ENCODE measurements at regions not wholly inside any gene's neighbourhood (a gene's known extent, or its start where the extent isn't known, plus 50 kb on each side); places are given as distances from the start of the nearest gene placed in this dataset.

DNA sequence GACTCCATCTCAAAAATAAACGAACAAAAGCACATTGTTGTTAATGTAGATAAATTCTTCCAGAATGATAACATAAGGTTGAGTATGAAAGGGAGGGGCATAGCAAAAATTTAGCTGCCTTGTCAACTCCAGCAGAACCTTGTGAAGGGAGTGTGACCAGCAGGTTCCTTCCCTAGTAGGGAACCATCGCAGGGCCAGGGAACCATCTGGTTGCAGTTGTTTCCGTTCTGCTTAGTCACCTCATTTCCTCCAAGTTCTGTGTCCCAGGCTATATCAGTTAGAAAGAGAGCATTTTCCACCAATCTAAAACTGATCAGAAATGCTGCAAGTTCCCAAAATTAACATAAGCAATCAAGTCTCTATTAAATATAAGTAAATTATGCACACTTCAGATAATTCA is 126.7 kb upstream of the BLID start:
- no peaks in the 10 kb centered on the region for H3K27me3 Mint-ChIP-seq (ENCODE audit: low read depth)
- H3K27ac Mint-ChIP-seq = no peak overlapping the region
- peaks cover 0 to 3% of the 10 kb centered on the region in 2 donors for H3K9me3 Mint-ChIP-seq
- no peak overlapping the region for H3K4me3 Mint-ChIP-seq
- H3K36me3 Mint-ChIP-seq (ENCODE audit: insufficient read depth in 2 of 2) = no peaks in the 10 kb centered on the region
- ATAC-seq (replicated peaks in 1 of 2) = no peak
- DNase-seq = no peak
- H3K4me1 Mint-ChIP-seq (ENCODE audit: low read depth) = no peaks in the 10 kb centered on the region

DNA sequence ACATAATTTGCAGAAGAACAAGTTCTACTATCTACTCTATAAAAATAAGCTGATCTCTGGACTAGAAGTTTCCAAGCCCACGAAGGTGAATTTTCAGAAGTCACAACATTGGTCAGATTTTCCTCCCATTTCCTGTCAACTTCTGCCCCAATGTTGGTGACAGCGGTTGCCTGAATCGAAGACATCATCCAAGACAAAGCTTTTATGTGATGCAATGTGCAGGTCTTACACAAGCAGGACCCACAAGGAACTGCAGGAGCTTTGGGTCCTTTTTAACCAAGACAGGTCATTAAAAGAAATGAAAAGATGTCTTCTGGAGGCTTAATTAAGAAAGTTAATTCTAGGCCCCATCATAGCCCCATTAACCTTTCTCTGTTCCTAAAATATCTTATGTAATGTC is 125.6 kb upstream of the BLID start:
- DNase-seq (no peak), ATAC-seq (replicated peaks in 1 of 2) (no peak)
- no peak overlapping the region for H3K4me3 Mint-ChIP-seq

DNA sequence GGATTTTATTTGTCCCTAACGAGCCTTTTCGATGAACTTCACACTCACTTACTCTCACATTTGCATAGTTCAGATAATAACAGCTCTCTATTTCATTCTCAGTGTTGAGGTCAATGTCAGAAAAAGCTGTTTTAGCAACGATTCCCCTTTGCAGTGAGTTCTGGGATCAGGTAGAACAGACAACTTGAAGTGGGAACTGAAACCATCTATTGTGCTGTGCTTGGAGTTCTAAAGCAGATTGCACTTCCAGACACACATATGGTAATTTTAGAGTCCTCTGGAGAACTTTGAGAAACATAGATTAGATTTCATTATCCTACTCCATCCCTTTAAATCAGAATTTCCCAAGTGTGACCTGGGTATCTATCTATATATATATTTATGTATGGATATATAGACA is 124.6 kb upstream of the BLID start:
- no peaks in the 10 kb centered on the region for H3K36me3 Mint-ChIP-seq (ENCODE audit: insufficient read depth in 2 of 2)
- no peaks in the 10 kb centered on the region for H3K4me1 Mint-ChIP-seq (ENCODE audit: low read depth)
- peaks cover 0 to 3% of the 10 kb centered on the region in 2 donors for H3K9me3 Mint-ChIP-seq
- H3K27me3 Mint-ChIP-seq (ENCODE audit: low read depth) = no peaks in the 10 kb centered on the region
- H3K27ac Mint-ChIP-seq = no peak overlapping the region
- DNase-seq (no peak), ATAC-seq (replicated peaks in 1 of 2) (no peak)
- H3K4me3 Mint-ChIP-seq = no peak overlapping the region

More for the DNA sequence above, 125.6 kb upstream of the BLID start:
- H3K27ac Mint-ChIP-seq = no peak overlapping the region
- H3K9me3 Mint-ChIP-seq = peaks cover 0 to 3% of the 10 kb centered on the region in 2 donors
- no peaks in the 10 kb centered on the region for H3K27me3 Mint-ChIP-seq (ENCODE audit: low read depth)
- H3K36me3 Mint-ChIP-seq (ENCODE audit: insufficient read depth in 2 of 2) = no peaks in the 10 kb centered on the region
- H3K4me1 Mint-ChIP-seq (ENCODE audit: low read depth) = no peaks in the 10 kb centered on the region

DNA sequence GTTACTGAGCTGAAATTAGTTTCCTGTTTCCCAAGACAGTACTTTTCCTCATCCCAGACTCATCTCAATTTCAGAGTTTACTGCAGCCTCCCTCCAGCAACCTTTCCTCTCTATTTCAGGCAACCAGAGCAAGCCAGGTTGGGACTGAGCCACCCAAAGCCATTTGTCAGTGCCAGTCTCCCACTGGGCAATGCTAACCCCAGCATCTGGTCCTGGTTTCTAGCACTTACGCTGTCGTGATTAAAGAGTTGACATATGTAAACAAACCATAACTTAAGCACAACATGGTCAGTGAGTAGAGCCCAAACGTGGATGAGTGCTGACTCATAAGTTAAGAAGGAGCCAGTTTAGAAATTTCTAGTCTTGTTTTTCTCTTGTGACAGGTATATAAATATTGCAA is 119.6 kb upstream of the BLID start:
- DNase-seq = no peak
- H3K27me3 Mint-ChIP-seq (ENCODE audit: low read depth) = no peaks in the 10 kb centered on the region

DNA sequence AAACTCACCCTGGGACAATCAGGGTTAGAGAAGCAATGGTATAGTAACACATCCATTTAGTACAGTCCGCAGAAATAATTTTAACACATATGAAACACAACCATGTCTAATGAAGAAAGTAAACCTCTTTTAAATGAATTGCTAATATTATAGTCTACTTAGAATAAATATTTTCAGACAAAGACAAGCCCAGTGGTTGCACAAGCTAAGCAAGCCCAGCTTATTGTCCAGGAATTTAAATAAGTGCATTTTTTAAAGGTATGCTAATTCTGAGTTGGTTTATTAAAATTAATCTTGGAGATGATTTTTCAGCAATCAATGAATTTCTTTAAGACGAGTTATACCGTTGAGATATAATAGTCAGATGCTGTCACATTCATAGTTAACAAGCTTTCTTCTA is 118.8 kb upstream of the BLID start:
- H3K27me3 Mint-ChIP-seq (ENCODE audit: low read depth) = no peaks in the 10 kb centered on the region
- peaks cover 0 to 3% of the 10 kb centered on the region in 2 donors for H3K9me3 Mint-ChIP-seq
- H3K4me1 Mint-ChIP-seq (ENCODE audit: low read depth) = no peaks in the 10 kb centered on the region
- DNase-seq = no peak
- no peak overlapping the region for H3K4me3 Mint-ChIP-seq
- no peaks in the 10 kb centered on the region for H3K36me3 Mint-ChIP-seq (ENCODE audit: insufficient read depth in 2 of 2)
- ATAC-seq (replicated peaks in 1 of 2) = no peak
- no peak overlapping the region for H3K27ac Mint-ChIP-seq

More for the DNA sequence above, 119.6 kb upstream of the BLID start:
- no peaks in the 10 kb centered on the region for H3K36me3 Mint-ChIP-seq (ENCODE audit: insufficient read depth in 2 of 2)
- H3K27ac Mint-ChIP-seq = no peak overlapping the region
- H3K4me1 Mint-ChIP-seq (ENCODE audit: low read depth) = no peaks in the 10 kb centered on the region
- peaks cover 0 to 3% of the 10 kb centered on the region in 2 donors for H3K9me3 Mint-ChIP-seq
- no peak overlapping the region for H3K4me3 Mint-ChIP-seq
- ATAC-seq (replicated peaks in 1 of 2) = no peak

DNA sequence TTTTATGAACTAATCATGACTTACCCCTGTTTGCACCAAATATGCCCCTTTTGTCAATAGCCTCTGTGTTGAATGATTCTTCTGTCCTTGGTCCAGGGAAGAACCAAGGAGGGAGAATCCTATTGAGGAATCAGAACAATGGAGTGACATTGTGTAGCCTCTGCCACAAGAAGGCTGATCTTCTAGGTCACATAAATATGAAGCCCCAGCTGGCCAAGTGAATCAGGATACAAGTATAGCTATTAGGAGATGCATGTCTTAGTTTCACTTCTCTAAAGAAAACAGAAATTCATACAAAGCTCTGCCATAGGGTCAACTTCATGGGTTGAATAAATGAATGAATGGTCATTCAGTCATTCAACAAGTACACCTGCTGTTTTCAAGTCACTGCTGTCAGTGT is 118.2 kb upstream of the BLID start:
- peaks cover 0 to 3% of the 10 kb centered on the region in 2 donors for H3K9me3 Mint-ChIP-seq
- no peak overlapping the region for H3K27ac Mint-ChIP-seq
- no peaks in the 10 kb centered on the region for H3K4me1 Mint-ChIP-seq (ENCODE audit: low read depth)
- DNase-seq (no peak), ATAC-seq (replicated peaks in 1 of 2) (no peak)
- H3K4me3 Mint-ChIP-seq = no peak overlapping the region
- H3K27me3 Mint-ChIP-seq (ENCODE audit: low read depth) = no peaks in the 10 kb centered on the region
- no peaks in the 10 kb centered on the region for H3K36me3 Mint-ChIP-seq (ENCODE audit: insufficient read depth in 2 of 2)

DNA sequence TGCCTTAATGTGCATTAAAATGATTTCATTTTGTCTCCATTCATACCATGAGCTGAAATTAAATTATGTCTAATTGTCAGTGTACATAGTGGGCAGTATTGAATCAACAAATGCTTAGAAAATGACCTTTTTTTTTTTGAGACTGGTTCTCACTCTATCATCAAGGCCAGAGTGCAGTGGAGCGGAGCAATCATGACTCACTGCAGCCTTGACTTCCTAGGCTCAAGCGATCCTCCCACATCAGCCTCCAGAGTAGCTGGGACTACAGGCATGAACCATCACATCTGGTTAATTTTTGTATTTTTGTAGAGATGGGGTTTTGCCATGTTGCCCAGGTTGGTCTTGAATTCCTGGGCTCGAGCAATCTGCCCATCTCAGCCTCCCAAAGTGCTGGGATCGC is 117.0 kb upstream of the BLID start:
- no peak overlapping the region for H3K4me3 Mint-ChIP-seq
- H3K4me1 Mint-ChIP-seq (ENCODE audit: low read depth) = no peaks in the 10 kb centered on the region
- DNase-seq (no peak), ATAC-seq (replicated peaks in 1 of 2) (no peak)
- no peak overlapping the region for H3K27ac Mint-ChIP-seq
- no peaks in the 10 kb centered on the region for H3K27me3 Mint-ChIP-seq (ENCODE audit: low read depth)
- no peaks in the 10 kb centered on the region for H3K36me3 Mint-ChIP-seq (ENCODE audit: insufficient read depth in 2 of 2)
- no peaks in the 10 kb centered on the region for H3K9me3 Mint-ChIP-seq

DNA sequence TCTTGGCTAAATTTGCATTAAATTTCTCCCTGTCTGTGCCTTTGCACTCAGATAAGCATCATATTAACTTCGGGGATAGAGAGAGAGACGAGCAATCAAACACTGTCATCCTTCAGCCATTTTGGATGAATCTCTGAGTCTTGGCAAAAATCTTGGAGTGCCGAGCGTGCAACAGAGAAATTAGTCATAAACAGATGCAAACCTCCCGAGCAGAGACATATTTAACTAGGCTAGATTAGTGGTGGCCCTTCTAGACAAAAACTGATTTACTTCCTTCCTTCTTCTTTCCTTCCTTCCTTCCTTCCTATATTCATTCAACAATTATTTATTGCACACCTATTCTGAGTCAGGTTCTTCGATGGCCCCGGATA is 114.4 kb upstream of the BLID start:
- ATAC-seq (replicated peaks in 1 of 2) (no peak), DNase-seq (no peak)
- Mint-ChIP-seq H3K36me3 (ENCODE audit: insufficient read depth in 2 of 2) (no peaks in the 10 kb centered on the region), H3K4me1 (ENCODE audit: low read depth) (no peaks in the 10 kb centered on the region), H3K9me3 (no peaks in the 10 kb centered on the region), H3K4me3 (no peak overlapping the region), H3K27ac (no peak overlapping the region), H3K27me3 (ENCODE audit: low read depth) (no peaks in the 10 kb centered on the region)

DNA sequence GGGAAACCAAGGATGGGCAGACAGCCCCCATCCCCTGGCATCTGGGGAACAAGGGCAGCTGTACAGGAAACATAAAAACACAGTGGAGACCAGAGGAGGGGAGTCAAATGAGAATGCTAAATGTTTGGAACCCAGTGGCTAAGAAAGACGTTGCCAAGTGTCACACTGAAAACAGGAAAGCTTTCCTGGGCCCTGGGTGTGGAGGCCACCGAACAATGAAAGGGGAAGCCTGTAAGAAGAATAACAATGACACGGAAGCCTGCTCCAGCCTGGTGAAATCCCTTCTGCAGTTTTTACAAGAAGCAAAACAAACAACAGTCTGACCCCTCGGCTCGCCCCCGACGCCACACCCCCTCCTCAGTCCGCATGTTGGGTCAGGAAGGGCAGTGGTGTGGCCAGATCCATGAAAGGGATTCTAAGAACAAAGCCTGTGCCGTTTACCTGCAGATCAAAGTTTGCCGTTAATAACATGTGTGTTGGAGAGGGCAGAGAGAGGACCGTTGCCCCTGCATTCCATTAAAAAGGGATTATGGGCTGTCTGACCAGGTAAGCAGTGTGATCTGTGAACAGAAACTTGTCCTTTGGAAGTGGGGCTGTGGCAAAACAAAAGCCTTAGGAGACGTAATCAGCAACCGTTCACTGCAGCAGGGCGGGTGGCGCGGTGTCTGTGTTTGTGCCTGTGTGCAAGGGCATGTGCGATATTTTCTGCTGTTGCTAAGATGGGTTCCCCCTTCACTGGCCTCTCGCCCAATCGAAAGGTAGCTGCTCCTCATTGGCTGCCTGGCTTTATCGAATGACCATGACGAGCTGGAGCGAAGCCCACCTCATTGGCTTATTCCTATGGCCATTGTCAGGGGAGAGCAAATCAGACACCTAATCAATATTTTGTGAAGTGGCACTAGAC is 113.7 kb upstream of the BLID start:
- no peaks in the 10 kb centered on the region for H3K27me3 Mint-ChIP-seq (ENCODE audit: low read depth)
- no peaks in the 10 kb centered on the region for H3K9me3 Mint-ChIP-seq
- no peak for ATAC-seq (replicated peaks in 1 of 2)
- H3K4me1 Mint-ChIP-seq (ENCODE audit: low read depth) = no peaks in the 10 kb centered on the region
- H3K27ac Mint-ChIP-seq = no peak overlapping the region
- DNase-seq = no peak
- H3K4me3 Mint-ChIP-seq = no peak overlapping the region
- no peaks in the 10 kb centered on the region for H3K36me3 Mint-ChIP-seq (ENCODE audit: insufficient read depth in 2 of 2)

DNA sequence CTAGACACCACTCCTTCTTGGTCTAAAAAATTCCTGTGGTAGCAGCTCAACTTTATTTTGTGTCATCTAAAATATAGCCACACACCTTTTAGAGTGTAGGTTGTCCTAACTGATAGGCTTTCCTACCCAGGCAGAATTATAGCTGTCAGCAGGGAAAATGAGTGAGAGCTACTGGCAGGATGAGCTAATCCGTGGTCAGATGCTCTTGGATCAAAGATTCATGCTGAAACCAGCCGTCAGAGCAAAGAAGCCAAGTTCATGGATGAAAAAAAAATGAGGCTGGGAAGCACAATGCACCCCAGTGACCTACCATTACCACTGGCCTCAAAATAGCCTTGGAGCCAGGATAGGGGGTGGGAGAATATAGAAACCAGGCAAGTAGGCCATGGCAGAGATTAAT is 113.1 kb upstream of the BLID start:
- H3K4me1 Mint-ChIP-seq (ENCODE audit: low read depth) = no peaks in the 10 kb centered on the region
- no peaks in the 10 kb centered on the region for H3K9me3 Mint-ChIP-seq
- H3K4me3 Mint-ChIP-seq = no peak overlapping the region
- no peak for DNase-seq
- H3K27me3 Mint-ChIP-seq (ENCODE audit: low read depth) = no peaks in the 10 kb centered on the region
- H3K36me3 Mint-ChIP-seq (ENCODE audit: insufficient read depth in 2 of 2) = no peaks in the 10 kb centered on the region
- ATAC-seq (replicated peaks in 1 of 2) = no peak
- no peak overlapping the region for H3K27ac Mint-ChIP-seq

DNA sequence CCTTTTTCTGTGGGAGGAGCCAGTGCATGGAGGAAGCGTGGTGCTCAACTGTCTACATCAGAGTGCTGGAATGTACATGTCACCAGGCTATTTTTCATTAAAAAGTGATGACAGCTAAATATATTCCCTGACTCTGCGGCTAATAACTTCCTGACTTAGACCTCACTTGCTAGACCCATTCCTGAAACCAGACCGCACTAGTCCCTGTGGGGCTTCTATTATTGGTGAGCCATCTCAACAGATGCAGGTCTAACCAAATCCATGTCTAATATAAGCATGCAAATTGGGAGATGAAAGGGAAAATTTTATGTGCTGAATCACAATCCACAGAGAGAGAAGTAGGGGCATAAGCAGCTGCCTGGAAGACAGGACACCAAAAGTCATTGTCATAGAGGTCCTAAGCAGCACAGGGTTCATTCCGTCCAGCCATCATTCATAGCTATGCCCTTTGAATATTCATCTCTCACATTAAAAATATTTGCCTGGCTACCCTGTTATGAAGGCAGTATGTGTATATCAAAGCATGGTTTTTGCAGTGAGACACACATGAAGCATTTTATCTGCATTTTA is 110.9 kb upstream of the BLID start:
- no peak for ATAC-seq (replicated peaks in 1 of 2)
- H3K27ac Mint-ChIP-seq = no peak overlapping the region
- H3K4me1 Mint-ChIP-seq (ENCODE audit: low read depth) = no peaks in the 10 kb centered on the region
- DNase-seq = no peak
- no peaks in the 10 kb centered on the region for H3K36me3 Mint-ChIP-seq (ENCODE audit: insufficient read depth in 2 of 2)
- no peak overlapping the region for H3K4me3 Mint-ChIP-seq
- no peaks in the 10 kb centered on the region for H3K27me3 Mint-ChIP-seq (ENCODE audit: low read depth)
- H3K9me3 Mint-ChIP-seq = no peaks in the 10 kb centered on the region

DNA sequence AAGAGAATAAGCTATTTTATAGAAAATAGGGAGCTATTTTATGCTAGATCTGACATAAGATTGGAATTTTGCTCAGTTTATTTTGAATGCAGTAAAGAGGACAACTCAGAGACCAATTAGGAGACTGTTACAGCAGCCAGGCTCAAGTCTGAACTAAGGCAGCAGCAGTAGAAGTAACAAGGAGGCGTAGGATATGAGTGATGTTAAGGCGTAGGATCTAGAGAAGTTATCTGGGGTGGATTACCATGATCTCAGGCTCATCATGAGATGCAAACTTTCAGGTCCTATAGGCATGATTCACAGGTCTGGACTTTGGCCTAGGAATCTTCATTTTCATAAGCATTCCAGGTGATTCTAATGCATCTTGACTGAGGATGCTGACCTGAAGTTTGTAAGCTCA is 108.9 kb upstream of the BLID start:
- H3K4me3 Mint-ChIP-seq = no peak overlapping the region
- no peaks in the 10 kb centered on the region for H3K4me1 Mint-ChIP-seq (ENCODE audit: low read depth)
- H3K9me3 Mint-ChIP-seq = no peaks in the 10 kb centered on the region
- no peak for ATAC-seq (replicated peaks in 1 of 2)
- no peak for DNase-seq
- no peak overlapping the region for H3K27ac Mint-ChIP-seq
- H3K27me3 Mint-ChIP-seq (ENCODE audit: low read depth) = no peaks in the 10 kb centered on the region
- H3K36me3 Mint-ChIP-seq (ENCODE audit: insufficient read depth in 2 of 2) = no peaks in the 10 kb centered on the region

DNA sequence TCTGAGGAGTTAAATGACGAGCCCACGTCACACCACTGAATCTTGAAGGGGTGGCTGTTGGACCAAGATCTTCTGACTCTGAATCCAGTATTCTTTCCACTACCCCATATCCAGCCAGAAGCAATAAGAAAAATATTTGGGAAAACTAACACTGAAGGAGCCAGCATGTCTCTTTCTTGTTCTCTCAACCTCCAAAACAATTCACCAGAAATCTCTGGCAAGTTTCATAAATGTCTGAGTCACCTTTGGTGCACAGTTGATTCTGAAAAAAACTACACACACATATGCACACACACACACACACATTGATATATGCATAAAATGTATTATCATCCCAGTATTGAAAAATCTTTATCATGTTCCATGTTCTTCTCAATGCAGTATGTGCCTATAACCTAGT is 104.3 kb upstream of the BLID start:
- Mint-ChIP-seq H3K4me1 (ENCODE audit: low read depth) (no peaks in the 10 kb centered on the region), H3K9me3 (no peaks in the 10 kb centered on the region), H3K27ac (no peak overlapping the region), H3K27me3 (ENCODE audit: low read depth) (no peaks in the 10 kb centered on the region), H3K4me3 (no peak overlapping the region), H3K36me3 (ENCODE audit: insufficient read depth in 2 of 2) (no peaks in the 10 kb centered on the region)
- ATAC-seq (replicated peaks in 1 of 2) (no peak), DNase-seq (no peak)

DNA sequence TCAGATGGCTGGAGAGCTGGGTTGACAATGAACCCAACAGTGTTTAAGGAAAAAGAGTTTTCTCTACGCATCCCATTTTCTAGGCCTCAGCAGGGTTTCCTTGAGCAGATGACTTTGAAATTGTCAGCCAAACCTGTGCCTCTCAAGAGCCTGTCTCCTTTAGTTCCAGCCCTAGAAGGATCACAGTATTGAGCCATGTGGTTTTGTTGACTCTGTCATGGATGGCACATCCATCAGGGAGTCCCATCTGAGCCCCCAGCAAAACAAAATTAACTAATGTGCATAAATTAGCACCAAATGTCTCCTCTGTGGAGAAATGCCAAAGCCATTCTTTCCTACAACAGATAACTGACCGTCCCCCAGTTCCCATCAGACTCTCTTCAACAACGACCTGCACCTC is 103.8 kb upstream of the BLID start:
- H3K4me1 Mint-ChIP-seq (ENCODE audit: low read depth) = no peaks in the 10 kb centered on the region
- DNase-seq (no peak), ATAC-seq (replicated peaks in 1 of 2) (no peak)
- no peaks in the 10 kb centered on the region for H3K36me3 Mint-ChIP-seq (ENCODE audit: insufficient read depth in 2 of 2)
- no peaks in the 10 kb centered on the region for H3K27me3 Mint-ChIP-seq (ENCODE audit: low read depth)
- H3K4me3 Mint-ChIP-seq = no peak overlapping the region
- H3K27ac Mint-ChIP-seq = no peak overlapping the region
- H3K9me3 Mint-ChIP-seq = no peaks in the 10 kb centered on the region

Data from activated T-cell treated with anti-CD3 and anti-CD28 coated beads, Interleukin-2, amount 50 U/mL, for 72 hours (primary cell).